ENCODE measurements at regions not wholly inside any gene's neighbourhood (a gene's known extent, or its start where the extent isn't known, plus 50 kb on each side); places are given as distances from the start of the nearest gene placed in this dataset.

DNA sequence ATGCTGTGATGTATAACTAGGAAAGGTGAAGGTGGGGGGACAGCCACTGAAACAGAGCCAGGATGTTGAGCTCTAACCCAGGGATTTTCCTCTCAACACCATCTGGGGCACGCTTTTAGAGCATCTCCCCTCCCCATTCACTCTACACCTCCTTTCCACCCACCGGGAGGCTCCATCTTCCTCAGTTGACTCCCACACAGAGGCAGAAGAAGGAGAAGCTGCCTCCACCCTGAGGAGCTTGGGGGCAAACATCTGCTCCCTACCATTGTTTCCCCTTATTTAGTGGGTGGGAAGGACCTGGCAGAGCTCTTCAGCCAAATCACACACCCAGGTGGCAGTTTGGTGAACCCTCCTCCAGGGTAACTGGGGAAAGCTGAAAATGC, 50.0 kb upstream of the ADA2 start (continued):
- TF ChIP-seq, protein P1, sequence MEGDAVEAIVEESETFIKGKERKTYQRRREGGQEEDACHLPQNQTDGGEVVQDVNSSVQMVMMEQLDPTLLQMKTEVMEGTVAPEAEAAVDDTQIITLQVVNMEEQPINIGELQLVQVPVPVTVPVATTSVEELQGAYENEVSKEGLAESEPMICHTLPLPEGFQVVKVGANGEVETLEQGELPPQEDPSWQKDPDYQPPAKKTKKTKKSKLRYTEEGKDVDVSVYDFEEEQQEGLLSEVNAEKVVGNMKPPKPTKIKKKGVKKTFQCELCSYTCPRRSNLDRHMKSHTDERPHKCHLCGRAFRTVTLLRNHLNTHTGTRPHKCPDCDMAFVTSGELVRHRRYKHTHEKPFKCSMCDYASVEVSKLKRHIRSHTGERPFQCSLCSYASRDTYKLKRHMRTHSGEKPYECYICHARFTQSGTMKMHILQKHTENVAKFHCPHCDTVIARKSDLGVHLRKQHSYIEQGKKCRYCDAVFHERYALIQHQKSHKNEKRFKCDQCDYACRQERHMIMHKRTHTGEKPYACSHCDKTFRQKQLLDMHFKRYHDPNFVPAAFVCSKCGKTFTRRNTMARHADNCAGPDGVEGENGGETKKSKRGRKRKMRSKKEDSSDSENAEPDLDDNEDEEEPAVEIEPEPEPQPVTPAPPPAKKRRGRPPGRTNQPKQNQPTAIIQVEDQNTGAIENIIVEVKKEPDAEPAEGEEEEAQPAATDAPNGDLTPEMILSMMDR (conservative IDR thresholded peaks at IDR 0.05; ENCODE audit: low read depth in 2 of 2), result no peak
- TF ChIP-seq POLR2AphosphoS5 (IDR thresholded peaks at IDR 0.05; ENCODE audit: low read depth) (no peak), ZNF114 (CRISPR knock-in tag; IDR thresholded peaks at IDR 0.05) (no peak), NANOG (IDR thresholded peaks at IDR 0.05; ENCODE audit: borderline replicate concordance) (no peak), EZH2 (IDR thresholded peaks at IDR 0.05; ENCODE audit: low read depth, unreplicated experiment) (no peak), ZNF331 (CRISPR knock-in tag; IDR thresholded peaks at IDR 0.05; ENCODE audit: low read depth) (no peak), JUNB (IDR thresholded peaks at IDR 0.05; ENCODE audit: unreplicated experiment) (no peak), STAT1 (IDR thresholded peaks at IDR 0.05; ENCODE audit: unreplicated experiment) (no peak), CREB1 (CRISPR knock-in tag; IDR thresholded peaks at IDR 0.05; ENCODE audit: low read depth) (no peak)

Data from GM23338 (cell line).